NOMO-1 (cell line): ENCODE measurements at regions not wholly inside any gene's neighbourhood (a gene's known extent, or its start where the extent isn't known, plus 50 kb on each side); places are given as distances from the start of the nearest gene placed in this dataset.

Source experiments
- DNase-seq, 2 experiments: peaks; one replicate each; lab custom pipeline; 2025; ENCODE audit not compliant: unreplicated experiment in 2 of 2; lab: John Stamatoyannopoulos, UW

GRCh38 chr15:70508561-70509281 lies 254.6 kb downstream of the UACA start:
- no peak for DNase-seq

GRCh38 chr15:70507772-70508371 lies 255.5 kb downstream of the UACA start:
- DNase-seq: peak; percentile 80 to 94

- DNase-seq: no peak
Observed at GRCh38 chr15:70505936-70506912, 257.1 kb downstream of the UACA start.

- DNase-seq: peak; percentile 52 to 71
Observed at GRCh38 chr15:70505411-70505919, 257.9 kb downstream of the UACA start.

- no peak for DNase-seq
Observed at GRCh38 chr15:70504988-70505387, 258.4 kb downstream of the UACA start.

GRCh38 chr15:70504299-70504951 lies 258.9 kb downstream of the UACA start:
- peak in 1 of 2 experiments; percentile 9 for DNase-seq

GRCh38 chr15:70503798-70504298 lies 259.5 kb downstream of the UACA start:
- no peak for DNase-seq

GRCh38 chr15:70503073-70503745 lies 260.1 kb downstream of the UACA start:
- no peak for DNase-seq

GRCh38 chr15:70502529-70502928 lies 260.8 kb downstream of the UACA start:
- DNase-seq: no peak

- DNase-seq: no peak
Observed at GRCh38 chr15:70501849-70502248, 261.5 kb downstream of the UACA start.

- no peak for DNase-seq
Observed at GRCh38 chr15:70501121-70501727, 262.1 kb downstream of the UACA start.

GRCh38 chr15:70499791-70500190 lies 263.6 kb downstream of the UACA start:
- DNase-seq: no peak

GRCh38 chr15:70498096-70498626 lies 265.2 kb downstream of the UACA start:
- DNase-seq: no peak

- DNase-seq: no peak
Observed at GRCh38 chr15:70497661-70498060, 265.7 kb downstream of the UACA start.

- DNase-seq: no peak
Observed at GRCh38 chr15:70495991-70496599, 267.3 kb downstream of the UACA start.

- DNase-seq: peak; percentile 10 to 48
Observed at GRCh38 chr15:70494852-70495571, 268.3 kb downstream of the UACA start.

- no peak for DNase-seq
Observed at GRCh38 chr15:70494517-70494851, 268.9 kb downstream of the UACA start.

GRCh38 chr15:70493787-70494516 lies 269.4 kb downstream of the UACA start:
- DNase-seq: no peak
